Pulmonary artery endothelial cell (primary cell): ENCODE measurements at regions not wholly inside any gene's neighbourhood (a gene's known extent, or its start where the extent isn't known, plus 50 kb on each side); places are given as distances from the start of the nearest gene placed in this dataset.
"Not testable (repeated sequence)": the region's sequence is repeated elsewhere in the genome, so short reads cannot be mapped to it uniquely, and the experiment has no call there.

Experiments
- DNase-seq: peaks from one replicate; pipeline ENCODE4 v3.0.0-alpha.2; 2011; ENCODE audit warnings: low read depth, low spot score

GRCh38 chr6:4677011-4677750 is 99.0 kb upstream of the CDYL start:
- DNase-seq: no peak

GRCh38 chr6:4676016-4676415 is 100.2 kb upstream of the CDYL start:
- DNase-seq: no peak

GRCh38 chr6:4675121-4675520 is 101.1 kb upstream of the CDYL start:
- DNase-seq: no peak

GRCh38 chr6:4673861-4674260 is 102.3 kb upstream of the CDYL start:
- no peak for DNase-seq

- no peak for DNase-seq
Measured at GRCh38 chr6:4672772-4673171, 103.4 kb upstream of the CDYL start.

GRCh38 chr6:4671587-4672115 is 104.6 kb upstream of the CDYL start:
- no peak for DNase-seq

- no peak for DNase-seq
Measured at GRCh38 chr6:4670824-4671409, 105.3 kb upstream of the CDYL start.

- DNase-seq: no peak
Measured at GRCh38 chr6:4670290-4670689, 105.9 kb upstream of the CDYL start.

- DNase-seq: no peak
Measured at GRCh38 chr6:4668271-4669179, 107.7 kb upstream of the CDYL start.

GRCh38 chr6:4667591-4667990 is 108.6 kb upstream of the CDYL start:
- no peak for DNase-seq

- DNase-seq: no peak
Measured at GRCh38 chr6:4666886-4667513, 109.2 kb upstream of the CDYL start.

- no peak for DNase-seq
Measured at GRCh38 chr6:4665489-4666417, 110.5 kb upstream of the CDYL start.

GRCh38 chr6:4664911-4665310 is 111.3 kb upstream of the CDYL start:
- DNase-seq: no peak

GRCh38 chr6:4664117-4664626 is 112.0 kb upstream of the CDYL start:
- DNase-seq: no peak

- DNase-seq: no peak
Measured at GRCh38 chr6:4662886-4663285, 113.3 kb upstream of the CDYL start.

- DNase-seq: no peak
Measured at GRCh38 chr6:4661391-4661790, 114.8 kb upstream of the CDYL start.

- DNase-seq: no peak
Measured at GRCh38 chr6:4660377-4661321, 115.6 kb upstream of the CDYL start.

GRCh38 chr6:4659719-4660118 is 116.5 kb upstream of the CDYL start:
- not testable (repeated sequence) for DNase-seq

- DNase-seq: no peak
Measured at GRCh38 chr6:4658486-4658885, 117.7 kb upstream of the CDYL start.
